DOHH2 (cell line): ENCODE measurements at regions not wholly inside any gene's neighbourhood (a gene's known extent, or its start where the extent isn't known, plus 50 kb on each side); places are given as distances from the start of the nearest gene placed in this dataset.

ENCODE experiments used
- H3F3A ChIP-seq: fragments of 200-600 bp; sonication (generic), shearing (Covaris generic); 2 replicates; pipeline ENCODE4 v1.6.0; 2016; ENCODE audit warnings: antibody characterized with exemption, mild to moderate bottlenecking; ENCODE audit not compliant: control insufficient read depth, insufficient read depth
- H3K27ac ChIP-seq: fragments of 200-600 bp; sonication (generic); 2 replicates; pipeline ENCODE4 v1.5.1; 2014; ENCODE audit warnings: low read depth, mild to moderate bottlenecking, low read length, moderate library complexity
- H3K27me3 ChIP-seq: fragments of 200-600 bp; sonication (generic); 2 replicates; pipeline ENCODE4 v1.6.1; 2014; ENCODE audit warnings: mild to moderate bottlenecking, low read length, mixed read lengths; ENCODE audit not compliant: control insufficient read depth
- H3K36me3 ChIP-seq: fragments of 200-600 bp; sonication (generic); 2 replicates; pipeline ENCODE4 v1.6.1; 2014; ENCODE audit warnings: mild to moderate bottlenecking, low read length, moderate library complexity, mixed read lengths; ENCODE audit not compliant: control insufficient read depth
- H3K4me1 ChIP-seq: fragments of 200-600 bp; sonication (generic); 2 replicates; pipeline ENCODE4 v1.6.1; 2014; ENCODE audit warnings: mild to moderate bottlenecking, low read length, mixed read lengths; ENCODE audit not compliant: control insufficient read depth
- H3K4me2 ChIP-seq: fragments of 200-600 bp; sonication (generic); 2 replicates; pipeline ENCODE4 v1.6.0; 2014; ENCODE audit warnings: mild to moderate bottlenecking, low read length, moderate library complexity
- H3K4me3 ChIP-seq: fragments of 200-600 bp; sonication (generic); 2 replicates; pipeline ENCODE4 v1.5.1; 2014; ENCODE audit warnings: mild to moderate bottlenecking, low read length, mixed read lengths
- H3K79me2 ChIP-seq: fragments of 200-600 bp; sonication (generic); 2 replicates; pipeline ENCODE4 v1.6.1; 2014; ENCODE audit warnings: mild to moderate bottlenecking, low read length, mixed read lengths; ENCODE audit not compliant: control insufficient read depth
- H3K9me2 ChIP-seq: fragments of 200-600 bp; sonication (generic); replicated peaks from 2 replicates; pipeline ENCODE4 v1.6.1; 2014; ENCODE audit warnings: mild to moderate bottlenecking, low read length, mixed read lengths; ENCODE audit not compliant: control insufficient read depth
- H3K9me3 ChIP-seq: fragments of 200-600 bp; sonication (generic); 2 replicates; pipeline ENCODE4 v1.6.1; 2014; ENCODE audit warnings: antibody characterized with exemption, low read length, mixed read lengths; ENCODE audit not compliant: control insufficient read depth, insufficient read depth
- H4K20me1 ChIP-seq: fragments of 200-600 bp; sonication (generic); 2 replicates; pipeline ENCODE4 v1.6.0; 2014; ENCODE audit warnings: low read depth, mild to moderate bottlenecking, antibody characterized with exemption, low read length, moderate library complexity; ENCODE audit not compliant: control insufficient read depth, insufficient read depth
- CTCF ChIP-seq: fragments of 200-600 bp; sonication (generic); IDR thresholded peaks from one replicate; pipeline ENCODE4 v1.5.1; 2014; ENCODE audit warnings: antibody characterized with exemption, mild to moderate bottlenecking, low read depth, low read length; ENCODE audit not compliant: poor library complexity, severe bottlenecking
- EZH2phosphoT487 ChIP-seq: fragments of 200-600 bp; sonication (generic); IDR thresholded peaks from 2 replicates; pipeline ENCODE4 v1.6.1; 2017; ENCODE audit warnings: borderline replicate concordance, mild to moderate bottlenecking, antibody characterized with exemption, low read length, moderate library complexity, mixed read lengths

GRCh38 chr2:15729001-15729400 is 137.3 kb downstream of the DDX1 start:
- Histone ChIP-seq H3K4me2 (no peak overlapping the region), H3F3A (no peaks in the 10 kb centered on the region), H3K9me3 (no peaks in the 10 kb centered on the region), H3K27ac (no peak overlapping the region), H3K4me1 (peaks cover 6% of the 10 kb centered on the region; the same call in 1 of the 2 replicates), H3K27me3 (no peaks in the 10 kb centered on the region; the same call in 1 of the 2 replicates), H3K9me2 (no peaks in the 10 kb centered on the region), H3K79me2 (no peaks in the 10 kb centered on the region), H3K4me3 (no peak overlapping the region), H3K36me3 (no peaks in the 10 kb centered on the region), H4K20me1 (no peaks in the 10 kb centered on the region)
- TF ChIP-seq CTCF (no peak), EZH2phosphoT487 (no peak)

GRCh38 chr2:15729709-15730544 is 138.3 kb downstream of the DDX1 start:
- Histone ChIP-seq H3K27ac (no peak overlapping the region), H3K4me3 (no peak overlapping the region), H3K9me2 (no peaks in the 10 kb centered on the region), H3K79me2 (no peaks in the 10 kb centered on the region), H4K20me1 (no peaks in the 10 kb centered on the region), H3K9me3 (no peaks in the 10 kb centered on the region), H3F3A (no peaks in the 10 kb centered on the region), H3K27me3 (no peaks in the 10 kb centered on the region; the same call in 1 of the 2 replicates), H3K36me3 (no peaks in the 10 kb centered on the region), H3K4me2 (no peak overlapping the region), H3K4me1 (peaks cover 6% of the 10 kb centered on the region; the same call in 1 of the 2 replicates)
- TF ChIP-seq EZH2phosphoT487 (no peak), CTCF (no peak)

DNA sequence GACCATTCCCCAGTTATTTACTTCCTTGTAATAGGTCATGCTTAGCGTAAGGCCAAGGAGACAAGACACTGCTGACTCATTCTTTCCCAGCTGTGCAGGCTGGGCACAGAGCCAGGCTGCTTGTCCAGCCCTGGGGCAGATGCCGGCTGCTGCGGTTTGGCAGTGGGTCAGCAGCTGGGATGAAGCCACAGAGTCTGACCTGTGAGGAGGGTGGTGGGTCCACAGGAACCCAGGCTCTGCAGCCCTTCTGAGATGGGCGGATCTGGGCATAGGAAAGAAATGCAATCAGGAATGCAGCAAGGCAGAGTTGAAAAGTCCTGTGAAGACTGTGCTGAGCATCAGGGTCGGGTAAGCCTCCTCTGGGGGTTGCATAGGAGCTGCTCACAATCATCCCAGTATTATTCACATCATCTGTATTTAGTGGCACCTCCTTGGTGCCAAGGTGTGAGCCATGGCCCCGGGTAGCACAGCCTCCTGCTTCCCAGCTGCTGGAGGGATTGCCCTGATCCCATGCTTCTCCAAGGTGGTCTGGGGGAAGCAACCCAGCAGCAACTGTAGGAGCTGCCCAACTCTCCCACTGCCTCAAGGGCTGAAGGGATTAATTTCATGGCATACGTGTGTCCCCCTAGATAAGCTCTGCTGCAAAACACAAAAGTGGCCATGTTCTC is 139.0 kb downstream of the DDX1 start:
- no peak overlapping the region for H3K4me3 ChIP-seq
- H3K79me2 ChIP-seq = no peaks in the 10 kb centered on the region
- no peaks in the 10 kb centered on the region for H3F3A ChIP-seq
- no peaks in the 10 kb centered on the region; the same call in 1 of the 2 replicates for H3K27me3 ChIP-seq
- H3K4me1 ChIP-seq = peaks cover 6% of the 10 kb centered on the region; the same call in 1 of the 2 replicates
- no peaks in the 10 kb centered on the region for H3K36me3 ChIP-seq
- no peaks in the 10 kb centered on the region for H3K9me2 ChIP-seq
- TF ChIP-seq CTCF = no peak
- no peak for TF ChIP-seq EZH2phosphoT487
- no peaks in the 10 kb centered on the region for H4K20me1 ChIP-seq
- no peaks in the 10 kb centered on the region for H3K9me3 ChIP-seq
- no peak overlapping the region for H3K27ac ChIP-seq
- no peak overlapping the region for H3K4me2 ChIP-seq
